Muscle of leg (tissue), 3 donors: ENCODE measurements at regions not wholly inside any gene's neighbourhood (a gene's known extent, or its start where the extent isn't known, plus 50 kb on each side); places are given as distances from the start of the nearest gene placed in this dataset.

Experiments used
- DNase-seq: peaks from one replicate; pipeline ENCODE4 v3.0.0; 2013
- H3K27ac ChIP-seq: one replicate; pipeline ENCODE4 v1.5.1; 2013; ENCODE audit warnings: mild to moderate bottlenecking, low read length, control low read depth
- H3K27me3 ChIP-seq: one replicate; pipeline ENCODE4 v1.6.1; 2013; ENCODE audit warnings: low read length; ENCODE audit not compliant: control insufficient read depth, insufficient read depth
- H3K36me3 ChIP-seq: one replicate; pipeline ENCODE4 v1.6.1; 2013; ENCODE audit warnings: low read length; ENCODE audit not compliant: control insufficient read depth, insufficient read depth
- H3K4me1 ChIP-seq: one replicate; pipeline ENCODE4 v1.6.1; 2013; ENCODE audit warnings: low read length; ENCODE audit not compliant: control insufficient read depth, insufficient read depth
- H3K4me3 ChIP-seq: one replicate; pipeline ENCODE4 v1.5.1; 2013; ENCODE audit warnings: low read length, control low read depth
- H3K9me3 ChIP-seq: replicated peaks from 2 replicates; pipeline ENCODE4 v1.6.1; 2013; ENCODE audit warnings: low read depth, low read length; ENCODE audit not compliant: control insufficient read depth
- WGBS: methylation state at CpG from one replicate; pipeline ENCODE4 v1.1.5; 2013; ENCODE audit warnings: missing lambda C conversion rate; ENCODE audit not compliant: insufficient coverage; 5-methylcytosine and 5-hydroxymethylcytosine counted together

DNA sequence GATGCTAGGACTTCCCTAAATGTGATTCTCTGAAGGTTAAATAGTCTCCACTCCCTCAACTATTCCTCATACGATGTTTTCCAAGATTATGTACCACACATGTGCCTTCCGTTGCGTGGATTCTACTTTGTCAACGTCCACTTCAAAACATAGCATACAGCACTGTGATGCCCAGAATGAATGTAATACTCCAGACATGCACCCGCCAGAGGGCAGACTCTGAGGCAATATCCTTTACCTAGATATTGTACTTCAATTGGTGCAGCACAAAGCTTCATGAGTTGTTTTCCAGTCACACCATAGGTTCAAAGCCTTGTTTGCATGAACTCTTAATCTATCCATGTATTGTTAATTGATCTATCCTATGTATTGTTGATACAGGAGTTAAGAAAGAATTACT, 201.0 kb upstream of the NABP1 start:
- DNase-seq: no peak
- no peak overlapping the region for H3K4me3 ChIP-seq
- H3K4me1 ChIP-seq: peaks cover 7% of the 10 kb centered on the region
- peaks cover 8% of the 10 kb centered on the region for H3K9me3 ChIP-seq
- no peaks in the 10 kb centered on the region for H3K27me3 ChIP-seq
- H3K36me3 ChIP-seq: no peaks in the 10 kb centered on the region
- H3K27ac ChIP-seq: no peak overlapping the region
- WGBS: 94% methylated on average over 4 of the region's 5 CpGs

DNA sequence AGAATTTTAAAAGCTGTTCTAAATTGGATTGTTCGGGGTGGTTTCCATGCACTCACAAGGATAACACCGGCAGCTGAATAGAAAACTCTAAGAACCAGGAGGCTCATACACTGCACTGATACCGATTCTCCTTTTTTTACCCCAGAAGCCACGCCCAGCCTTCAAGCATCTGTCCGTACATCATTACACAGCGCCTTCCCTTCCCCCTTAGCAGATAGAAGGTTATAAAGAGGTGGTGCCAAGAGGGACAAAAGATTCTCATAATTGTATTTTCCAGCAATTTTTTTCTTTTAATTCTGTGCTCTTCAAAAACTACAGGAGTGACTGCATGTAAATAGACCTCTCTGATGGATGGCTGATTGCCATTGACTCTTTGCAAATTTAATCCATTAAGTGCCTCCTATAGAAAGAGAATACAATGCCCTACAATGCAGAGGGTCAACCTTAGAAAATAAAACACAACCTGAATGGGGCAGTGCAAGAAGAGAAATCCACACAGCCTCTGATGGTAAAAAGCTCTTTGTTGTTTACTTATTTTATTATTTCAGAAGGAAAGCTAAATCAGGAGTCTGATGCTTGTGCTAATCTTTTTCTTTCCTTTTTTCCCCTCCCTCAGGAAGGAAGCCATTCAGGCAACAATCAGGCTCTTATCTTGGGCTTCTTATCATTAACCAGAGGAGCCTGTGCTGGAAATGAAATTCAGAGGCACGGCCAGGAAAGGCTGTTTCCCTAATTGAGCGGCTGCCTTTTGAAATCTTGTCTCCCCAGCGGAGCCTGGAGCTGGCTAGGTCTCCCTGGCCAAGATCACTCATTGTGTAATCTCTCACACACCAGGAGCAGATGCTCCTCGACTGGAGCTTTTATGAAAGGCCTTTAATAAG, 198.9 kb upstream of the NABP1 start:
- WGBS: 50% methylated on average over 2 of the region's 10 CpGs
- DNase-seq: peak; percentile 69
- peak overlapping the region; percentile 21 for H3K27ac ChIP-seq

DNA sequence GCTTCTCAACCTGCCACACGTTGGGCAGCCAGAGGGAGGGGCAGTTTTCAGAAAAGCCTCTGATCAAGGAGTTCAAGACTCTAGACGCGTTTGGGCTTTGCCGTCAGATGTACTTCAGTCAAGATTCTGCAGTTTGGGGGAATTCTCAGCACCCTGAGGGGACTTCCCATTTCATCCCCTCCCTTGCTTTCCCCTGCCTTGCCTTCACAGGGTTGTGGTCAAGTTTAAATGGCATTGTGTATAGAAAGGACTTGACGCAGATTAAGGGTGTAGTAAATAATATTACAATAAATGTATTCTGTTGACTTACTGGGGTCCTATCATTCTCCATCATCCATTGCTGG, 198.3 kb upstream of the NABP1 start:
- peaks cover 7% of the 10 kb centered on the region for H3K4me1 ChIP-seq
- H3K4me3 ChIP-seq: no peak overlapping the region
- H3K27ac ChIP-seq: peak overlapping the region; percentile 21
- H3K36me3 ChIP-seq: no peaks in the 10 kb centered on the region
- DNase-seq: no peak
- H3K9me3 ChIP-seq: peaks cover 18% of the 10 kb centered on the region
- WGBS: 35% methylated on average over 4 of the region's 5 CpGs
- H3K27me3 ChIP-seq: no peaks in the 10 kb centered on the region

More for the DNA sequence above, 198.9 kb upstream of the NABP1 start:
- Histone ChIP-seq H3K27me3 (no peaks in the 10 kb centered on the region), H3K9me3 (peaks cover 18% of the 10 kb centered on the region), H3K36me3 (no peaks in the 10 kb centered on the region), H3K4me1 (peaks cover 7% of the 10 kb centered on the region), H3K4me3 (no peak overlapping the region)

DNA sequence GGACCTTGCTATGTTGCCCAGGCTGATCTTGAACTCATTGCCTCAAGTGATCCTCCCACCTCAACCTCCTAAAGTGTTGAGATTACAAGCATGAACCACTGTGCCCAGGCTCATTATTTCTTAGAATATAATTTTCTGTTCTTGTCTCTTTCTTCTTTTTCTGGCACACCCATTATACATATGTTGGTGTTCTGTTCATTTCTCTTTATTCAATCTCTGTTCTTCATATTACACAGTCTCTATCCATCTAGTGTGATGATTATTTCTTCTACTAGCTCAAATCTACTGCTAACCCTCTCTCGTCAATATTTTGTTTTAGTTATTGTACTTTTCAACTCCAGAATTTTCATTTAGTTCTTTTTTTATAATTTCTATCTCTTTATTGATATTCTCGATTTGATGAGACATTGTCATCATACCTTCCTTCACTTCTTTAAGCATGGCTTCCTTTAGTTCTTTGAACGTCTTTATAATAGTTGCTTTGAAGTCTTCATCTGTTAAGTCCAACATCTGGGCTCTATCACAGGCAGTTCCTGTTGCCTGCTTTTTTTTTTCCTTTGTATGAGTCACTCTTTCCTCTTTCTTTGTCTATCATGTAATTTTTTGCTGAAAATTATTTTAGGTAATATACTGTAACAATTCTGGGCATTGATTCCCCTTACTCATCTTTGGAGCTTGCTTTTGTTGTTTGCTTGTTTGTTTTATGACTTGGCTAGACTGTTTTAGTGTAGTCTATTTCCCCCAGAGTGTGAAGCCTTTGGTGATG, 196.4 kb upstream of the NABP1 start:
- H3K27me3 ChIP-seq: no peaks in the 10 kb centered on the region
- H3K9me3 ChIP-seq: peaks cover 18% of the 10 kb centered on the region
- no peaks in the 10 kb centered on the region for H3K36me3 ChIP-seq
- no peak overlapping the region for H3K27ac ChIP-seq
- peaks cover 7% of the 10 kb centered on the region for H3K4me1 ChIP-seq
- DNase-seq: no peak
- no peak overlapping the region for H3K4me3 ChIP-seq
- 60% methylated on average over 1 of the region's 3 CpGs for whole genome bisulfite sequencing

DNA sequence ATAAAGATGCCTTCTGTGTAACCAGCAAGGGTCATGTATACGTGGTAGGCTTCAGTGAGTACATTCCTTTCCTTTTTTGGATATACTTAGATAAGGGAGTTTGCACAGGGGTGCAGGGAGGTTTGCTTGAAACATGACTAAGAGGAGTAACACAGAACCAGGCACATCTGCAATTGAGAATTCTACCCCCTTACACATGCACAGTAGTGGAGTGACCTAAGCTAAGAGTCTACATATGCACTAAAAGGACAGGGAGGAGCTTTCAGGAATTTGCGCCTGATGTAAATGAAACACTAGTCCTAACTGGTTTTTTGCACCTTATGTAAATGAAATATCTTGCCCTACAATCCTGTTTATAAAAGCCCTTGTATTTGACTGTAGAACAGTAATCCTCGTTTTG, 194.8 kb upstream of the NABP1 start:
- H3K4me3 ChIP-seq: no peak overlapping the region
- H3K4me1 ChIP-seq: peaks cover 7% of the 10 kb centered on the region
- no peaks in the 10 kb centered on the region for H3K36me3 ChIP-seq
- DNase-seq: no peak
- no peak overlapping the region for H3K27ac ChIP-seq
- WGBS: no CpG with 5 or more reads among the region's 3 CpGs
- H3K27me3 ChIP-seq: no peaks in the 10 kb centered on the region
- peaks cover 18% of the 10 kb centered on the region for H3K9me3 ChIP-seq

DNA sequence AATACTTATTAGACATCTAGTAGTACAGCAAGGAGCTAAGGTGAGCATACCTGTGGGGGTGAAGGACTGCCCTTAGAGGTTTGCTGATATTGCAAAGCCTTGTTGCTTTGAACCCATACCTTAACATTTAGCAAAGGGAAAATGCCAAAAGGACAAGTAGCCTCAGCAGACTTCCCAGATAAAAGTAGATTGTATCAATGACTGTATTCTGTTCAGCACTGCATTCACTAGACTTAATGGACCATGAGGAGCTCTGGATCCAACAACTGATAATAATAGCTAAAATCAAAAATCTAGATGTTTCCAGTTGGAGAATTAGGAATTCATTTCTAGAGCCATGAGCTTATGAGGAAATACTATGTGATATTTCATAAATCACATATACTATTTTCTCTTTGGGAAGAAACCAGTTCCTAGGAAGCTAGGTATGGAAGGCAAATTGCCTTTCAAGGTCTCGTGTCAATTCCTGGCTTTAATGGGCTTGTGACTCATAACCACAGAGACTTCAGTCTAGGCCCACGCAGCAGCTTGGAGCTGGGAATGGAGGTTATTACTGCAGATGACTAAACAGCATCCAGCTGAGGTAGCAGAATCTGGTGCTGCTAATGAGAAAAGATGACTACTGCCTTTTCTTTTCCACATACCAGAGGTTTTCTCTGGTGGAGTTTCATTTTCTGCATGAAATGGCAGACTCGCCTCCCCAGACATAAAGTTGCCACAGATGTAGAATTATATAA, 191.2 kb upstream of the NABP1 start:
- no peaks in the 10 kb centered on the region for H3K4me1 ChIP-seq
- H3K27ac ChIP-seq: no peak overlapping the region
- H3K27me3 ChIP-seq: no peaks in the 10 kb centered on the region
- WGBS: no CpG with 5 or more reads among the region's 3 CpGs
- no peak overlapping the region for H3K4me3 ChIP-seq
- DNase-seq: no peak
- no peaks in the 10 kb centered on the region for H3K36me3 ChIP-seq
- peaks cover 11% of the 10 kb centered on the region for H3K9me3 ChIP-seq

DNA sequence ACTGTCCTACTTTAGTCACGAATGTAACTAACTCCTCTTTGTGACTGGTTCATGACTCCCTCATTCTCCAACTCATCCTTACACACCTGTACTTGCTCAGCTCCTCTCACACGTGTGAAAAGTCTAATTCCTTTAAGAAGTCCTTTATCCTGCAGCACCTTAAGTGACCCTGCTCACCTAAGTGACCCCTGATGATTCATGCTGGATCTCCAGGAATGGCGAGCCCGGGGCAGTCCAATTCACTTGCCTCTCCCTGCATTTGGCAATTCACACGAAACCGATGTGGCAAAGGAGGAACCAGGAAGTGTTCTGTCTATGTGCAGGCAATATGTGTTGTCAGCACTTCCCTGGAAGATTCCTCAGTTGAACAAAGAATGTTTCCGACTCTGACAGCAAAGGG, 189.8 kb upstream of the NABP1 start:
- peaks cover 4% of the 10 kb centered on the region for H3K9me3 ChIP-seq
- no peak for DNase-seq
- WGBS: 79% methylated on average over 3 of the region's 7 CpGs

DNA sequence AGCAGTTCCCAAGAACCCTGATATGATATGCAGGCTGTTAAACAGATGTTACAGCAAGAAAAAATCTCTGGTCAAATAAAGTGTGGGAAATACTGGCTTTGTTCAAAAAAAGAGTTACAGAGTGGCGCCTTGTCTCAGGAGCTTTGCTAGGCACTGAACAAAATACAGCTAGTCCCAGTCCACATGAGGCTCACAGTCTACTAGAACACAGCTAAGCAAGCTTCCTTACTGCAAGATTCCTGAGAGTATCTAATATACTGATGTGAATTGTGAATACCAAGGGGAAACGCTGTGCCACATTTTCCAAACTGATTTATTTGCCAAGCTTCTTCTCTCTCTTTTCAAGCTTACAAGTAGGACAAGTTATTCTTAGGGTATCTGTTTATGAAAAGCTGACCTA, 188.8 kb upstream of the NABP1 start:
- H3K4me3 ChIP-seq: no peak overlapping the region
- no peak overlapping the region for H3K27ac ChIP-seq
- no peaks in the 10 kb centered on the region for H3K4me1 ChIP-seq
- H3K36me3 ChIP-seq: no peaks in the 10 kb centered on the region
- no peak for DNase-seq
- no peaks in the 10 kb centered on the region for H3K27me3 ChIP-seq
- no peaks in the 10 kb centered on the region for H3K9me3 ChIP-seq
- 100% methylated on average over 1 of the region's 2 CpGs for WGBS

More for the DNA sequence above, 189.8 kb upstream of the NABP1 start:
- Histone ChIP-seq H3K27ac (no peak overlapping the region), H3K36me3 (no peaks in the 10 kb centered on the region), H3K4me3 (no peak overlapping the region), H3K27me3 (no peaks in the 10 kb centered on the region), H3K4me1 (no peaks in the 10 kb centered on the region)

DNA sequence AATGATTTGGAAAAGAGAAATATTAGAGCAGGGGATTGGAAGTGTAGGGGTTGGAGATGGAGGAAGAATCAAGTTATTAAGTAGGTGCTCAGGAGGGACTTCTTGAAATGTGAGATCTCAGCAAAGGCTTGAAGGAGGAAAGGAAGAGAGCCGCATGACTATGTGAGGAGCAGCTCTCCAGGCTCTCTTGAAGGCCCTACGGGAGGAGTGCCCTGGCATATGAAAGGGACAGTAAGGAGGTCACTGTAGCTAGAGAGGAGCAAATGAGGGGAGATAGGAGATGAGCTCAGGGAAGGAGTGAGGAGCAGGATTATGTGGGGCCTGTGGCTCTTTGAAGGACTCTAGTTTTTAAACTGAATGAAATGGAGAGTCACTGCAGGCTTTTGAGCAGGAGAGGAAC, 181.1 kb upstream of the NABP1 start:
- no peaks in the 10 kb centered on the region for H3K9me3 ChIP-seq
- H3K27ac ChIP-seq: no peak overlapping the region
- H3K27me3 ChIP-seq: no peaks in the 10 kb centered on the region
- 90% methylated on average over 2 of the region's 2 CpGs for WGBS
- H3K4me1 ChIP-seq: peaks cover 19% of the 10 kb centered on the region
- H3K36me3 ChIP-seq: no peaks in the 10 kb centered on the region
- no peak for DNase-seq
- no peak overlapping the region for H3K4me3 ChIP-seq

DNA sequence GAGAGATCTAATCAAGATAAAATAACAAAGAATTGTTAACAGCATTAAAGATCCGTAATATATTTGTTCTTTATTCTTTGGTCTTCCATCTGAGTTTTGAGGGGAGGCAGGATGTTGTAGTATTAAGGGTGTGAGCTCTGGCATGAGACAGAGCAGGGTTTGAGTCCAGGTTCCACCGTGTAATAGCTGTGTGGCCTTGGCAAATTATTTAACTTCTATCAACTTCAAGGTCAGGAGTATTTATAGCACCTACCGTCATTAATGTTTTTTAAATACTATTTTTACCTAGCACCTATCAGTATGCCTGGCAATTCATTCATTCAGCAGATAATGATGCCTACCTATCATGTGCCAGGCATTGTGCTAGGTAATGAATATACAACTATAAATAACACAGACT, 180.1 kb upstream of the NABP1 start:
- Histone ChIP-seq H3K27ac (no peak overlapping the region), H3K4me3 (no peak overlapping the region), H3K27me3 (no peaks in the 10 kb centered on the region), H3K9me3 (no peaks in the 10 kb centered on the region), H3K36me3 (no peaks in the 10 kb centered on the region), H3K4me1 (peaks cover 19% of the 10 kb centered on the region)
- DNase-seq: no peak
- WGBS: no CpG with 5 or more reads among the region's 3 CpGs
